GM19035 (cell line): ENCODE measurements at regions not wholly inside any gene's neighbourhood (a gene's known extent, or its start where the extent isn't known, plus 50 kb on each side); places are given as distances from the start of the nearest gene placed in this dataset.
"Not testable (repeated sequence)": the region's sequence is repeated elsewhere in the genome, so short reads cannot be mapped to it uniquely, and the experiment has no call there.

Experiments
- ATAC-seq: cut with Tn5 transposase; IDR thresholded peaks from one replicate; pipeline ENCODE4 v1.9.1; 2021; ENCODE audit not compliant: unreplicated experiment

DNA sequence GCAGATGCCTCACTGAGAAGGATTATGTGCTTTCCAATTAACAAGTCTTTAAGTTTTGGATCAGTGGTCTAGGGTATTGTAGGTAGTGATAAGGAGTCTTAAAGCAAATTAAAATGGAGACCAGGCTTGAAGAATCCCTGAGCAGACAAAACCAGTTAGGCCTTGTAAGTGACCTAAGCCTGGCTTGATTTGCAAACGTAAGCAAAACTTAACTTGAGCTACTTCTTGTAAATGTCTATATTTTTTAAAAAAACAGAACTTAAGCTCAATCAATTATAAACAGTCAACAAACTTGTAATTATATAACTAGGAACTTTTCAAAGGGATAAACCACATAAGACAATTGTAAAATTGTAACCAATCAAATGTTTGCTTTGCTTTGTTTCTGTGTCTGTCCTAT, 72.7 kb upstream of the NALF2 start:
- no peak for ATAC-seq

DNA sequence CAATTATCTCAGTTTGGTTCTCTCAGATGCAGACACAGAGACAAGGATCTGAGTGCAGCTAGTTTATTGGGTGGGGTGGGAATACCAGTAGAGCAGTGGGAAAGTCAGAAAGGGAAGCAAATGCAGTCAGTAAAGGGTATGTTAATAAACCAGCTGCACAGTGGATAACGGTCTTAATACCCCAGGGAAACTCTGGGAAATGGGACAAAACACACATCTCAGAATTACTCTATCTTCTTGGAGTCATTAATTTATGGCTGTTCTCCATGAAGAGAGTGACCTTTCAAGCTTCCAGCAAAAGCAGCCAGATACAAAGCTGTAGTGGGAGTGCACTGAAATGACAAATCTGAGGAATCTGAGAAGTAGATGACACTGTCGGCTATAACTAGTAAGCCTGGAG, 73.3 kb upstream of the NALF2 start:
- no peak for ATAC-seq

DNA sequence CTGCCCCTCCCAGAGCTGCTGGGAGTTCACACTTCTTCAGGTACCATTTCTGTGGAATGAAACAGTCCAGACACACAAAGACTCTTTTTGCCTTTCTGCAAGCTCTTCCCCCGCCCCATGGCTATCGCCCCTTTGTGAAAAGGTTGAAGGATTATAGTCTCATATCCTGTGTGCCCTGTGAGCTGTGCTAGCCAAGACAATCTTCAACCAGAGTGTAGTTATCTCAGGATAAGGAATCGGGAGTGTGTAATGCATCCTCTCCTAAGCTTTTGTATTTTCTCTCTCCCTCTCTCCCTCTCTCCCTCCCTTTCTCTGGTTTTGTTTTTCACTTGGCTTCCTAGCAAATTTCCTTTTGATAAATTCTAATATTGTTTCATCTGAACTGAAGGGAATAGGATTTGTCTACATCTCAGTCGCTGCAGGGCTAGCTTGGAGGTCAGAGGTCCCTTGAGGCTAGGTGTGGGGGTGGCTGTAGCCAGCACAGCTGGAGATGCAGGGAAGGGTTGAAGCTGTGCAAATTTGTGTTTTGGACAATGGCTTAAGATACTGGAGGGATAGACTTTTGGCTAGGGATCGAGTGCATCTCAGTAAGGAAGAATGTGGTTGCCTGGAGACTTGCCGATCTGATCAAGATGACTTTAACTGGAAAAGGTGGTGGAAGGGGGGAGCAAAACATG, 74.6 kb upstream of the NALF2 start:
- ATAC-seq = no peak

DNA sequence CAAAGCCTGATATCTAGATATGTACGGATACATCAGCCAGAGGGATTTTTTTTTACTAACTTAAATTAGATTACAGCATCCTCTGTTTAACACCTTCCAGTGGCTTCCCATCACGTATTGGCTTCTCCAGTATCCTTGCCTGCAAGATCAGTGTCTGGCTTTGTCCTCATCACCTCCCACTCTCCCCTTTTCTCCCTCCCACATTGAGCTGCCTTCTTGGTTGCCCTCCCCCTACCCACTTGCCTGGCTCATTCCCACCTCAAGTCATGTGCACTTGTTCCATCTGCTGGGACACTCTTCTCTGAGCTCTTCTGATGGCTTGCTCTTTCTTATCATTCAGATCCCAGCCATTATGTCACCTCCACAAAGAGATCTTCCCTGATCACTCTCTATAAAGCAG, 75.9 kb upstream of the NALF2 start:
- no peak for ATAC-seq

DNA sequence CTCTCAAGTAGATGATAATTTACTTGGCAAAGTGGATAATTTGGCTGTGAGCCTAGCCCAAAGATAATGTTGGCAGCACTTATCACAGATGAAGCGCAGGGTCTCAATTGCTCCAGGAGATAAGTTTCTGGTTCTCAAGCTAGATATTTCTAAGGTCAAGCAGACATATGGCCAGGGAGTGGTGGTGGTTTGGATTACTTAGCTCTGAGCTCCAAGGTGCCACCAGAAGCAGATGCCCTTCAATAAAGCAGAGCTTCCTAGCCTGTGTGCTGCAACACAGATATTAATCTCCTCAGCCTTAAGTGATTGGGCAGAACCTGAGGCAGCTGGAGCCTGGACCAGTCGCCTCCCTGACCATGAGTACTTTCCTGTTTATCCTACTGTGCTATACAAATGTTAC, 79.2 kb upstream of the NALF2 start:
- ATAC-seq = no peak

DNA sequence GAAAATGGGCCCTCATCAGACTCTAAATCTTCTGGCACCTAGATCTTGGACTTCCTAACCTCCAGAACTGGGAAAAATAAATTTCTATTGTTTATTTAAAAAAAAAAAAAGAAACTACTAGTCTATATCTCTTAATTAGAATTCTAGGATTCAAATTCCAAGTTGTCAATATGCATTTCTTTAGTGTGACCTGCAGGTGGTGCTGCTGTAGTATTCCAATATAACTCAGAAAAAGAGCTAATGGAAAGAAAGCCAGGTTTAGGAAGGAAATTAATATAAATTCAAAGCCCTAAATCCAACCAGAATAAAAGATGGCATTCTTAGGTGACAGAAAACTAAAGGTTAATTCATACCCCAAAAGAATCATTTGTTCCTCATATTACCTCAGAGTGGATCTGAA, 80.0 kb upstream of the NALF2 start:
- ATAC-seq = no peak

DNA sequence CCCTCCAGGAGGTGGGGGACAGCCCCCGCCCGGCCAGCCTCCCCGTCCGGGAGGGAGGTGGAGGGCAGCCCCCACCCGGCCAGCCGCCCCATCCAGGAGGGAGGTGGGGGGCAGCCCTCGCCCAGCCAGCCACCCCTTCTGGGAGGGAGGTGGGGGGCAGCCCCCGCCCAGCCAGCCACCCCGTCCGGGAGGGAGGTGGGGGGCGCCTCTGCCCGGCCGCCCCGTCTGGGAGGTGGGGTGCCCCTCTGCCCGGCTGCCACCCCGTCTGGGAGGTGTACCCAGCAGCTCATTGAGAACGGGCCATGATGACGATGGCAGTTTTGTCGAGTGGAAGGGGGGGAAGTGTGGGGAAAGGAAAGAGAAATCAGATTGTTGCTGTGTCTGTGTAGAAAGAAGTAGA, 81.9 kb upstream of the NALF2 start:
- ATAC-seq = not testable (repeated sequence)

DNA sequence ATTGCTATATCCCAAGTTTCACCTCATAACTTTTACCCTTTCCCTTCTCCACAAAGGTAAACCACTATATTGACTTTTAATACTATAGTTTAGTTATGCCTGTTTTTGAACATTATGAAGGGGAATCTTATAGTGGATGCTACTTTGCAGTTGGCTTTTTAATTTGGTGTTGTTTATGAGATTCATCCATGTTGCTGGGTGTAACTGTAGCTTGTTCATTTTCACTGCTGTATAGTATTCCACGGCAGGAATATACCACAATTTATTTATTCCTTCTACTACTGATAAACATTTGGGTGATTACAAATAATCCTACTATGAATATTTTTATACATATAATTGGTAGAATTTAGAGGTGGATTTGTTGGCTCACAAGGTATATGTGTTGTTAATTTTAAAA, 88.4 kb upstream of the NALF2 start:
- ATAC-seq = no peak

DNA sequence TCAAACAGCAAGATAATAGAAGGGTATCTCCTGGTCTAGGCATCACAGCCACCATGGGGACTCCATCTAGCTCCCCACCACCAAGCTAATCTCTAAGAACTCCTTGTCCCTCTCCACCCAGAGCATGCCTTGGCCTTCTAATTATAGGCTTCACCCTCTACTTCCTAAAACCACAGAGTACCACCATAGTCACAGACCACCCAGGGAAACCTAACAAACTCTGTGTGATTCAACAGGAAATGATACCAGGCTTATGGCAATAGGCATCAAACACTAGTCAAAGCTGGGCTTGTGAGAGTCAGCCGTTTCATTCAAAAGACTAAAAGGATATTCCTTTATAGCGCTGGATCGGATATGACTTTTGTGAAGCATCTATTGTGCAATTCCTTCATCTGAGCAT, 91.5 kb upstream of the NALF2 start:
- ATAC-seq = no peak

DNA sequence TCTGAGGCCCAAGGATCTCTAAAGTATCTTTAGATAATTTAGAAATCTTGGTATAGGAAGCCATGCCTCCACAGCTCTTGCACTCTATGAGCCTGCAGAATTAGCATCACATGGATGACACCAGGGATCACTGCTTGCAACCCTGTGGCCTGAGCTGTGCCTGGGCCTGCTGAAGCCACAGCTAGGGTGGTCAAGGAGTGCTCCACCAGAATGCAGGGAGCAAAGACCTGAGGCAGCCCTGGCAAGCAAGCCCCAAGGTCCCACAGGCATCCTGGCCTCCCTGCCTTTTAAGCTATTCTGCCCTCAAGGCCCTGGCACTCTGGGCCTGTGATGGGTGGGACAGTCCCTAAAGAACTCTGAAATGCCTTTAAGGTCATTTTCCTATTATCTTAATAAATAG, 105.2 kb upstream of the NALF2 start:
- ATAC-seq = no peak

DNA sequence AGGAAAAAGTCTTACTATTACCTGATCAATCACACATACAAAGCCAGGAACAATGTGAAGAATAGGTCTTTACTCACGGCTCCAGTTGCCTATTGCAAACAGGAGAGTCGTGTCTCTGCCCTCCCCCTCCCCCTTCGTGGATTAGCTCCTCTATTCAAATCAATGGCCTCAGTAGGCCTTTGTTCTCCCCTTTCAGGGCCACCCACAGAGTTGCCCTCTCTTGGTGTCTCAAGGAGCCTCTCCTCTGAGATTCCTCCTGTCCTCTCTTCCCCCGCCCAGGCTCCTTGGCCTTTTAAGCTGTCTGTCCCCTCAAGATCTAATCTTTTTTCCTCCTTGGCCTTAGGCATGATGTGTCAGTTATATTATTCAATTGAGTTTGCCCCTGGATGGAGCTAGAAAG, 107.2 kb upstream of the NALF2 start:
- ATAC-seq = no peak

DNA sequence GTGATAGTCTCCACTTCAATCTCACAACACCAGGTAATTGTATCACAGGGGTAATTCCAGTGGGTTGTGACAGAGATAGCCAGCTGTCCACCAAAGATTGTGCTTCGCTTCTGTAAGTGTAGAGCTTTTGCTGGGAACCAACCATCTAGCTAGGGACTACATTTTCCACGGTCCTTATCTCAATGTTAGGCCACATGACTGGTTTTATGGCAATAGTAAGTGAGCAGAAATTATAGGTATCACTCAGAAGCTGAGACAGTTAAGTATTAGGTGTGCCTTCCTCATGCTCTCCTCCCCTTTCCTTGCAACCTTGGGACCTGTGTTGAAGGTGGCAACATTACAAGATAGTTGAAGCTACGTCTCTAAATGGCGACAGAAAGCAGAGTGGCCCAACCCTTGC, 108.8 kb upstream of the NALF2 start:
- ATAC-seq = no peak

DNA sequence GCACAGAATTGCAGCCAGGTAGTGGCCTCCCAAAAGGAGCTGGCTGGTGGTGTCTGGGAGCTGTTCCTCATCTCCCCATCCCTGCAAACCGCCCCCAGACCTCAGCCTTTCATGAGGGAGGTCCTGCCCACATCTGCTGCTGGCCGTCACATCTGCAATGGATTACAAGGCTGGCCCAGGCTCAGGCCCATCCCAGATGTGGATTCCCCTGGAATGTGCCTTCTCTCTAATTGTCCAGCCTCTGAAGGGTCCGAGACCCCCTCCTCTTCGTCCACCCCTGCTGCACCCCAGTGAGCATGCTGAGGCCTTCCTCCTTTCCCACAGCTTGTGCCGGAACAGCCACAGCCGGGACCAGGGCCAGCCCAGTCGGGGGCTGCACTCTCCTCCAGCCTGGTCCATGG, 115.0 kb upstream of the NALF2 start:
- no peak for ATAC-seq

DNA sequence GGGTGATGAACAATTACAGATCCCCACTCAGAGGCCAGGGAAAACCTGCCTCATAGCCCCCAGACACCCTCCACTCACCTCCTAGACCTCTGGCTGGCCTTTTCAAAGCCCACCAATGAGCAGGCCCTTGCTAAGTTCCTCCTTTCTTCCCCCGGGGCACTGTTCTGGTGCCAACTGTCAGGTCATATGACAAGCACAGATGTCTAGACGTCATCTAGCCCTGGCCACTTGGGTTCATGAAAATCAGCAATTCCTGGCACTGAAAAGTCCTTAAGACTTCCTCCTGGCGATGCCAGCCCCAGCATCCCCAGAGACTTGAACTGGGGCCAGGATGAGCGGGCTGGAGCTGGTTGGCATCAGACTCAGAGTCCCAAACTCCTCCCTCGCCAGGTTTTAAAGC, 115.6 kb upstream of the NALF2 start:
- ATAC-seq = no peak

DNA sequence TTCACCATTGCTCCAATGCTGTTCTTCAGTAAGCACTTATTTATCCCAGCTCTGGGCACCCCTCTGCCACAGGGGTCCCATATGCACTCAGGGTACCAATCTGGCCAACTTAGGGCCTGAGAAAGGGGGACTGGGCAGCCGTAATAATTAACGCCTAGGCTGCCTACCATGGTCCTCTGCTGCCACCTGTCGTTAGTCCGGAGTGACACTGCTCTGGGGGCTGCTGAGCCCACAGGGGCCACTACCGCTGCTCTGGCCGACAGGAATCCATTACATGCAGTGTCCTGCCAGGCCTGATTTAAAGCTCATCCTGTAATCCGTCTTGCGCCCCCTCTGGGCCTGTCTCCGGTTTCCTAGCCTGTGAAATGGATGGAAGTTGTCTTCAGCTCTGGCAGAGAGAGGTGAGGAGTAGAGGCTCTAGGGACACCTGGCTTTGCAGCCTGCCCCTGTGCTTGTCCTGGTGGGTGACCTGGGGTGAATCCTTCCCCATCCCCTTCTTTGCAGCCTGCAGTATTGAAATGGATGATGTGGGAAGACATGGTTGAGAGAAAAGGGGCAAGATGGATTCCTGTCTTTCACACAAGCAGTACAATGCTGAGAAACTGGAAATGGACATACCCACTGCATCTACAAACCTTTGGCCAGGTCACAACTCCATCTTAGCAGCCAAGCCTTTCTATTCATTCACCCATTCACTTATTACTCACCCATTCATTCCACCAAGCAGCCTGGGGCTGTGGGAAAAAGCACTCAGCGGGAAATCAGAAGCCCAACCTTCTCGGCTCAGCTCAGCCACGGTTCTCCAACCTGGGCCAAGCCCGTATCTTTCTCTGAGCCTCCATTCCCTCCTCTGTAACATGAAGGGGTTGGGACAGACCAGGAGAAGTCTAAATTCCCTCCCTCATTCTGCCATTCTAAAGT, 116.3 kb upstream of the NALF2 start:
- no peak for ATAC-seq

DNA sequence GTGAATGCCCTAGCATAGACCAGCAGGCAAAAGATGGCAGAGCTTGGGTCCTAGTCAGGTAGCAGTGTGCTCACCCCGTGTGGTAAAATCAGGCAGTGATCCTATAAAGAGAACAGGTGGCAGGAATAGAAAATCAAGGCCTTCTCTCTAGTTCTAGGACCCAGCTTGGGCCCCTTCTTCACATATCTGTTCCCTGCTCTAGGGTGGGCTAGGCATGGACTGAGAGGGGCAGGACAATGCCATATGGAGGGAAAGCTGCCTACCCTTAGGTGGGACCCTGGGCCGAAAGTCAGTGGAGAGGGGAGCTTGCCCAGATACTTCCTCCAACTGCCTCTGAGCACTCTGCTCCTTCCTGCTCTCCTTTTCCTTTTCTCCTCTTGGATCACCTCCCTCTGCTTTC, 117.4 kb upstream of the NALF2 start:
- no peak for ATAC-seq

DNA sequence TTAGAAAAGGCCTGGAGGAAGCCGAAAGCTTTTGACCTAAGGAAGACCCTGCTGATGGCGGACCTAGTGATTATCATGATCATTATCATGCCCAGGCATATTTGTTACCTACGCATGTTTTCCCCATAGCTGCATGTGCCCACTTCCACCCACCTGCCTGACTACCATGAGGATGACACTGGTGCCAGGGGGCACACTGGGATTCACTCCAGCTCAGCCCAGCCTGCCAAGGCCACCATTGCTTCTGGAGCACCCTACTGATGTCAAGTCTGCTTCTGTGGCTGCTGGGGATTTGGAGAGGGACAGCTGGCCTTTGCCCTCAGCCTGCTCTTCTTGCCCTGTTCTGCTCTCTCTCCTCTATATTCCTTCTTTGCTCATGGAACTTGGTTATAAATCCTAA, 124.7 kb upstream of the NALF2 start:
- no peak for ATAC-seq

DNA sequence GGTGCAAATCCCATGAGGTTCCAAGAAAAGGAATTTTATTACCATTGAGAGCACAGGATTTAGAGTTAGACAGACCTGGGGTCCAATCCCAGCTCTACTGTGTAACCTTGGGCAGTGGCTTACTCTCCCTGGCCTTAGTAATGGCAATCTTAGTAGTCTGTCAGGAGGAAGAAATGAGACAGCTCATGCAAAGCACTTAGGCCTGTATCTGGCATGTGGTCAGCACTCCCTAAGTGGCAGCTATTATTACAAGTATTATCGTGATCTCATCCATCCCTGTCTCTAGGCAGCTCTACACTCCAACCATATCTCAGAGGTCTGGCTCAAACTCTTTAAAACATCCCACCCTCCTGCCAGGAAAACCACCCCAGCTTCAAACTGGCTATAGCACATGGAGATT, 129.6 kb upstream of the NALF2 start:
- ATAC-seq = no peak

DNA sequence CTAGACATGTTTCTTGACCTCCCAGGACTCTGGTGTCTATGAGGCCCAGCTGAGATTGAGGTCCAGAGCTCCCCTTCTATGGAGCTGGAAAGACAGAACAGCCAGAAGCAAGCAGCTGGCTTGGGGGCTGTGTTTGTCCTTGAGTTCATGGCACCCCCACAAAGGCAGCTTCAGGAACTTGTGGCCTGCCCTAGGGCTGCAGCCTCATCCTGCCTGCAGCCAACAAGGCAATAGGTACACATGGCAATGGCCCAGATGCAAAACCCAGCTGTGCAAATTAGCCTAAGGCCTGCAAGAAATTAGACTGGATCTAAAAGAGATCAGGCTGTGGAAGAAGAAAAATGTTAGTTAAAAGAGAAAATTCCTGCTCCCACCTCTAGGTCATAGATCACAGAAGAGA, 131.7 kb upstream of the NALF2 start:
- no peak for ATAC-seq

DNA sequence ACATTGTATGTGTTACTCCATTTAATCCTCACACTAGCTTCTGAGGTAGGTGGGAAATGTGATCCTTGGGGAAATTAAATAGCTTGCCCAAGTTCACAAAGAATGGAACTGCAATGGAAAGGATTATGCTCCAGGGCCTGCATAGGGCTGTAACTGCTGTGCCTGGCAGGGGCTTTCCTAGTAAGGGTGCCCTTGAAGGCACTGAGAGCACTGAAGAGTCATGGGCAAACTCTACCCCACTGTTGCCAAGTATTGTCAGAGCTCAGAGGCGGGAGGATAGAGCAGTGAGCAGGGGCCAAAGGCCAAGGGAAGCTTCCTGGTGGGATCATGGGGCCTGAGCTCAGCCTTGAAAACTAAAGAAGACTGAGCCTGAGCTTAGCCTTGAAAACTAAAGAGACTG, 133.0 kb upstream of the NALF2 start:
- ATAC-seq = no peak

DNA sequence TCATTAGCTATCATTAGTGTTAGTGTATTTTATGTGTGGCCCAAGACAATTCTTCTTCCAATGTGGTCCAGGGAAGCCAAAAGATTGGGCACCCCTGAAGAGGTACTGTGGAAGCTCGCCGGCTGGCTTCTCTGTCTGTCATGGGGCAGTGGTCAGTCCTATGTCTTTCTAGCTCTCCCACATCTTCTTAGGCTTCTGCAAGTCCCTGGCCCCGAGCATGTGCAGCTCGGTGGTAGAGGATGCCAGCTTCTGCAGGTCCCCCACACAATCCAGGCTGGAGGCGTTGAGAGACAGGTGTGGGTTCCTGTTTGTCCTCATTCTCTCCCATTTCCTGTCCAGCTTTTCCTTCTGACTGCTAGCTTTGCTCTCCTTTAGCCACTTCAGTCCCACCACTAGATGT, 134.1 kb upstream of the NALF2 start:
- ATAC-seq = no peak

DNA sequence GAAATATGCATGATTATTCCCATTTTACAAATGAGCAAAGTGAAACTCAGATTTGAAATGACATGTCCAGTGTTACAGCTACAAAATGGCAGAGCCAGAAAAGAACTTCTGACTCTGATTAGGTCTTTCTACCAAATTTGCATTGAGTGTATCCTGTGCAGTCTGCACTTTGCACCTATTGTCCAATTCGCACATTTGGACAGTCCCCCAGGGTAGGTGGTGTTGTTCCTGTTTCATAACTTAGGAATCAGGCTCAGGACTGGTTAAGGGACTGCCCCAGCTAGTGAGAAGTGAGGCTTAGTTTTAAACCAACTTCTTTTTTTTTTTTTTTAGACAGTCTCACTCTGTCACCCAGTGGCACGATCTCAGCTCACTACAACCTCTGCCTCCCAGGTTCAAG, 137.9 kb upstream of the NALF2 start:
- no peak for ATAC-seq

DNA sequence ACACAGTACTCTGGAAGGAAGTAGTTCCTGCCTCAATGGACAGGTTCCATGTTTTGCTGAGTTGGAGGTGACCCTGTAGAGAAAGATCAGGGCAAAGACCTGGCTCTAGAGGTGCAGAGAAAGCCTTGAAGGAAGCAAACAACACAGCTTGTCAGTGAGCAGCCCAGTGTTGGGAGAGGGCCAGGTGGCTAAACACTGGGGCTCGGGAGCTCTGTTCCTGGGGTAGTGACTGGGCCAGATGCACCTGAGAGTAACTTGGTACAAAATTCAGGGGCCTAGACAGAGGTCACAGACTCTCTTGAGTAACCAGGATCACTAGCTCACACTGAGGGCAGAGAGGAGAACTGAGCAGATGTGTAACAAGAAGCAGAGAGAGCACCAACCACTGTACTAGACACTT, 138.4 kb upstream of the NALF2 start:
- no peak for ATAC-seq
